ENCODE measurements at regions not wholly inside any gene's neighbourhood (a gene's known extent, or its start where the extent isn't known, plus 50 kb on each side); places are given as distances from the start of the nearest gene placed in this dataset.

- TF ChIP-seq CTCF (IDR thresholded peaks at IDR 0.05) (no peak), HMGXB4 (CRISPR knock-in tag; IDR thresholded peaks at IDR 0.05) (no peak), NFYB (CRISPR knock-in tag; conservative IDR thresholded peaks at IDR 0.05; ENCODE audit: low read depth) (no peak), ARID4B (CRISPR knock-in tag; IDR thresholded peaks at IDR 0.05; ENCODE audit: borderline replicate concordance) (no peak), SMAD3 (CRISPR knock-in tag; IDR thresholded peaks at IDR 0.05; ENCODE audit: borderline replicate concordance) (no peak), NR2C2 (CRISPR knock-in tag; IDR thresholded peaks at IDR 0.05) (no peak)
Measured at GRCh38 chr16:25593260-25593659, 98.5 kb upstream of the HS3ST4 start.

Measured in WTC11 (cell line).